CMK (cell line): ENCODE measurements at regions not wholly inside any gene's neighbourhood (a gene's known extent, or its start where the extent isn't known, plus 50 kb on each side); places are given as distances from the start of the nearest gene placed in this dataset.

ENCODE experiments used
- DNase-seq: peaks from one replicate; pipeline ENCODE4 v3.0.0-alpha.2; 2010; ENCODE audit warnings: low read depth

GRCh38 chr7:51789489-51789888 lies 472.9 kb upstream of the COBL start:
- DNase-seq, result no peak

- no peak for DNase-seq
Measured at GRCh38 chr7:51786284-51786683, 469.7 kb upstream of the COBL start.

- no peak for DNase-seq
Measured at GRCh38 chr7:51785876-51786275, 469.3 kb upstream of the COBL start.

GRCh38 chr7:51785171-51785570 lies 468.6 kb upstream of the COBL start:
- DNase-seq, result no peak

GRCh38 chr7:51783241-51783640 lies 466.6 kb upstream of the COBL start:
- no peak for DNase-seq

GRCh38 chr7:51778121-51778520 lies 461.5 kb upstream of the COBL start:
- DNase-seq, result no peak

GRCh38 chr7:51774178-51774577 lies 457.6 kb upstream of the COBL start:
- no peak for DNase-seq

- DNase-seq, result no peak
Measured at GRCh38 chr7:51772190-51772589, 455.6 kb upstream of the COBL start.

- no peak for DNase-seq
Measured at GRCh38 chr7:51764976-51765375, 448.4 kb upstream of the COBL start.

GRCh38 chr7:51759985-51760384 lies 443.4 kb upstream of the COBL start:
- no peak for DNase-seq

GRCh38 chr7:51757960-51758359 lies 441.4 kb upstream of the COBL start:
- DNase-seq, result no peak

- no peak for DNase-seq
Measured at GRCh38 chr7:51732951-51733350, 416.3 kb upstream of the COBL start.

GRCh38 chr7:51732116-51732515 lies 415.5 kb upstream of the COBL start:
- no peak for DNase-seq

GRCh38 chr7:51731075-51731474 lies 414.5 kb upstream of the COBL start:
- no peak for DNase-seq

GRCh38 chr7:51727441-51727840 lies 410.8 kb upstream of the COBL start:
- DNase-seq, result no peak

GRCh38 chr7:51706851-51707250 lies 390.2 kb upstream of the COBL start:
- no peak for DNase-seq

GRCh38 chr7:51705701-51706100 lies 389.1 kb upstream of the COBL start:
- DNase-seq, result no peak

- DNase-seq, result no peak
Measured at GRCh38 chr7:51702673-51703072, 386.1 kb upstream of the COBL start.

GRCh38 chr7:51701935-51702334 lies 385.3 kb upstream of the COBL start:
- DNase-seq, result no peak

GRCh38 chr7:51700593-51701215 lies 384.1 kb upstream of the COBL start:
- no peak for DNase-seq

- no peak for DNase-seq
Measured at GRCh38 chr7:51693258-51693657, 376.6 kb upstream of the COBL start.

GRCh38 chr7:51689547-51689946 lies 372.9 kb upstream of the COBL start:
- no peak for DNase-seq

GRCh38 chr7:51685794-51686193 lies 369.2 kb upstream of the COBL start:
- no peak for DNase-seq

GRCh38 chr7:51680594-51681399 lies 364.2 kb upstream of the COBL start:
- no peak for DNase-seq
